ENCODE measurements at regions not wholly inside any gene's neighbourhood (a gene's known extent, or its start where the extent isn't known, plus 50 kb on each side); places are given as distances from the start of the nearest gene placed in this dataset.
A peak's percentile ranks its signal among the peaks of the same experiment; 100 is the strongest.
"Not testable (repeated sequence)": the region's sequence is repeated elsewhere in the genome, so short reads cannot be mapped to it uniquely, and the experiment has no call there.

- H3K27me3 ChIP-seq: no peaks in the 10 kb centered on the region
- H3K9me3 ChIP-seq: peaks cover 0 to 98% (median 77%) of the 10 kb centered on the region in 3 donors
- 68 to 72% methylated on average over 10 of the region's 10 CpGs for WGBS, 2 donors
- no peaks in the 10 kb centered on the region for H3K36me3 ChIP-seq
- no peak for TF ChIP-seq POLR2A (IDR thresholded peaks at IDR 0.05)
- TF ChIP-seq, protein P1, sequence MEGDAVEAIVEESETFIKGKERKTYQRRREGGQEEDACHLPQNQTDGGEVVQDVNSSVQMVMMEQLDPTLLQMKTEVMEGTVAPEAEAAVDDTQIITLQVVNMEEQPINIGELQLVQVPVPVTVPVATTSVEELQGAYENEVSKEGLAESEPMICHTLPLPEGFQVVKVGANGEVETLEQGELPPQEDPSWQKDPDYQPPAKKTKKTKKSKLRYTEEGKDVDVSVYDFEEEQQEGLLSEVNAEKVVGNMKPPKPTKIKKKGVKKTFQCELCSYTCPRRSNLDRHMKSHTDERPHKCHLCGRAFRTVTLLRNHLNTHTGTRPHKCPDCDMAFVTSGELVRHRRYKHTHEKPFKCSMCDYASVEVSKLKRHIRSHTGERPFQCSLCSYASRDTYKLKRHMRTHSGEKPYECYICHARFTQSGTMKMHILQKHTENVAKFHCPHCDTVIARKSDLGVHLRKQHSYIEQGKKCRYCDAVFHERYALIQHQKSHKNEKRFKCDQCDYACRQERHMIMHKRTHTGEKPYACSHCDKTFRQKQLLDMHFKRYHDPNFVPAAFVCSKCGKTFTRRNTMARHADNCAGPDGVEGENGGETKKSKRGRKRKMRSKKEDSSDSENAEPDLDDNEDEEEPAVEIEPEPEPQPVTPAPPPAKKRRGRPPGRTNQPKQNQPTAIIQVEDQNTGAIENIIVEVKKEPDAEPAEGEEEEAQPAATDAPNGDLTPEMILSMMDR (IDR thresholded peaks at IDR 0.05): no peak
- no peak overlapping the region for H3K27ac ChIP-seq
- H3K4me3 ChIP-seq: no peak overlapping the region
- DNase-seq: no peak
- intact Hi-C loops (cut with DNase I): no loop called here
- H3K4me1 ChIP-seq: no peaks in the 10 kb centered on the region
Observed at GRCh38 chr10:42304341-42304740, 334.0 kb downstream of the ZNF33B start.

GRCh38 chr10:42281896-42282295 is 356.5 kb downstream of the ZNF33B start:
- H3K36me3 ChIP-seq; intact Hi-C loops (cut with DNase I); DNase-seq; H3K4me3 ChIP-seq; H3K9me3 ChIP-seq; H3K27ac ChIP-seq; H3K4me1 ChIP-seq; H3K27me3 ChIP-seq: not testable (repeated sequence)
- WGBS, 2 donors: 82 to 85% methylated on average over 18 of the region's 21 CpGs

DNA sequence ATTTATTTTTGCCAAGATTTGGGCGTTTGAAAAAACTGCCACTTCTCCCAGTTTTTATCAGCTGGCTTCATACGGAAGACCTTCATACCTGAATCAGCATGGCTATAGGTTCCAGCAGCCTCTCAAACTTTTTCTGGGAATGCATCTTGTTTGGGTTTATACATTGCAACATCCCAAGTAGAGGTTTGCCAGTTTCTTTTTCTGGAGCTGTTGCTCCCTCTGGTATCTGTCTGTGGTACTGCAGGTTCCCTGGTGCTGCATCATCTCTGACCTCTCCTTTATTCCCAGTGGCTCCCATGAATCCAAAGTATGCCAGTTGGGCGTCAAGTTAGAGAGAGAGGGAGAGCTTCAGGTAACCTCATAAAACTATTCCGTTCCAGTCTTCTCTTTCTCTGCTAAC is 368.6 kb downstream of the ZNF33B start:
- H3K27me3 ChIP-seq; H3K36me3 ChIP-seq; H3K9me3 ChIP-seq; DNase-seq; intact Hi-C loops (cut with DNase I); H3K4me3 ChIP-seq; H3K4me1 ChIP-seq; H3K27ac ChIP-seq: not testable (repeated sequence)
- WGBS, 2 donors: 19 to 67% methylated on average over 3 to 4 of the region's 4 CpGs
- TF ChIP-seq, protein P1 (IDR thresholded peaks at IDR 0.05): peak in 2 of 6 experiments; percentile 4 to 10

GRCh38 chr10:42263259-42263658 is 375.1 kb downstream of the ZNF33B start:
- H3K27ac ChIP-seq; DNase-seq; H3K4me3 ChIP-seq; H3K4me1 ChIP-seq; intact Hi-C loops (cut with DNase I); H3K9me3 ChIP-seq; H3K36me3 ChIP-seq; H3K27me3 ChIP-seq: not testable (repeated sequence)
- WGBS, 2 donors: 80% methylated on average over 1 of the region's 6 CpGs; no CpG with 5 or more reads in 1 of the 2 donors

GRCh38 chr10:42243002-42243401 is 395.4 kb downstream of the ZNF33B start:
- H3K27ac ChIP-seq; DNase-seq; H3K9me3 ChIP-seq; intact Hi-C loops (cut with DNase I); H3K4me1 ChIP-seq; H3K36me3 ChIP-seq: not testable (repeated sequence)
- peak overlapping the region in 2 of 4 donors; percentile 24 to 30 for H3K4me3 ChIP-seq
- H3K27me3 ChIP-seq: peaks cover 0 to 28% (median 0%) of the 10 kb centered on the region in 4 donors
- WGBS, 2 donors: no CpG with 5 or more reads among the region's 53 CpGs

- H3K4me3 ChIP-seq: peak overlapping the region in 2 of 4 donors; percentile 24 to 30
- H3K27ac ChIP-seq: no peak overlapping the region
- TF ChIP-seq, protein P1 (IDR thresholded peaks at IDR 0.05): no peak
- no peak for TF ChIP-seq POLR2A (IDR thresholded peaks at IDR 0.05)
- peaks cover 0 to 8% (median 0%) of the 10 kb centered on the region in 3 donors for H3K9me3 ChIP-seq
- WGBS, 2 donors: 29% methylated on average over 18 of the region's 85 CpGs; no CpG with 5 or more reads in 1 of the 2 donors
- H3K27me3 ChIP-seq: peaks cover 0 to 28% (median 0%) of the 10 kb centered on the region in 4 donors
- DNase-seq: no peak
- no peaks in the 10 kb centered on the region for H3K36me3 ChIP-seq
- peaks cover 0 to 3% (median 0%) of the 10 kb centered on the region in 3 donors for H3K4me1 ChIP-seq
- intact Hi-C loops (cut with DNase I): no loop called here
Observed at GRCh38 chr10:42242135-42242805, 396.1 kb downstream of the ZNF33B start.

DNA sequence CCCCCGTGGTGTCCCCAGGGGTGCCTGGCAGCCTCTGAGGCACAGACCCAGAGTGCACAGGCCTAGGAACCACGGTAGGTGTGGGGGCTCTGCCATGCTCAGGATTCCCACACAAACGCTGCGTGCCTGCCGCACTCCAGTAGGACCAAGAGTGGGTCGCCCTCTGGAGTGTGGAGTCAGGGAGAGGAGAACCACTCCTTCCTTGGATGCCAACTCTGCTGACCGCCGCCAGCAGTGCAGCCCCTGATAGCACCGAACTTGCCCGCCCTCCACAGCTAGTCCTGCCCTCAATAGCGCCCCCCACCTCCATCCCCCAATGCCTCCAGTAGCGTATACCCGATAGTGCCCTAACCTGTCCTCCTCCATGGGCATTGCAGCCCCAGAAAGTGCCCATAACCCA is 402.0 kb downstream of the ZNF33B start:
- H3K27ac ChIP-seq; H3K9me3 ChIP-seq; DNase-seq; H3K4me3 ChIP-seq; H3K27me3 ChIP-seq; intact Hi-C loops (cut with DNase I); H3K4me1 ChIP-seq; H3K36me3 ChIP-seq: not testable (repeated sequence)
- 97% methylated on average over 6 of the region's 13 CpGs; no CpG with 5 or more reads in 1 of the 2 donors for WGBS, 2 donors

DNA sequence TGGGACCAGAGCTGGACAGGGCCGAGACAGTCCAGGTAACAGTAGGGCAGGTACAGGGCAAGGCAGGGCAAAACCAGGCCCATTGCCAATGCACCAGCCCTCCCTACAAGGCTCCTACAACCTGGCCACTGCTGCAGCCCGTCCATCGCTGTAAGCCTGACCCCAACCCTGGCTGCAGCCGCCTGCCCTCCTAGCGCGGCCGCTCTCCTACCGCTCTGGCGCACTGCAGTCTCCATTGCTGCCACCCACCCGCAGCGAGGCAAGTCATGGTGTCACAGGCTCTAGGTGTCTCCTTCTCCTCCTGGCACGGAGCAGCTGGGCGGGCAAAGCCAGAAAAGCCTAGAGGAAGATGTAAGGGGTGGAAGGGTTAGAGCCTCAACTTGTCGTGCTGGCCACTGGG is 402.6 kb downstream of the ZNF33B start:
- H3K4me1 ChIP-seq; H3K4me3 ChIP-seq; H3K27ac ChIP-seq; H3K36me3 ChIP-seq; intact Hi-C loops (cut with DNase I); DNase-seq; H3K9me3 ChIP-seq; H3K27me3 ChIP-seq: not testable (repeated sequence)
- 97% methylated on average over 7 of the region's 14 CpGs; no CpG with 5 or more reads in 1 of the 2 donors for WGBS, 2 donors

GRCh38 chr10:42235241-42235640 is 403.1 kb downstream of the ZNF33B start:
- intact Hi-C loops (cut with DNase I); H3K27me3 ChIP-seq; H3K4me1 ChIP-seq; H3K9me3 ChIP-seq; H3K27ac ChIP-seq; DNase-seq; H3K36me3 ChIP-seq; H3K4me3 ChIP-seq: not testable (repeated sequence)
- no CpG with 5 or more reads among the region's 3 CpGs for WGBS, 2 donors

GRCh38 chr10:42234506-42234905 is 403.9 kb downstream of the ZNF33B start:
- peak overlapping the region in 1 of 4 donors; percentile 38 for H3K27ac ChIP-seq
- H3K4me3 ChIP-seq; H3K4me1 ChIP-seq; DNase-seq; H3K27me3 ChIP-seq; H3K36me3 ChIP-seq; H3K9me3 ChIP-seq; intact Hi-C loops (cut with DNase I): not testable (repeated sequence)
- 54 to 60% methylated on average over 1 to 2 of the region's 5 CpGs for WGBS, 2 donors

All from esophagus squamous epithelium (tissue), 5 donors.